ENCODE measurements at regions not wholly inside any gene's neighbourhood (a gene's known extent, or its start where the extent isn't known, plus 50 kb on each side); places are given as distances from the start of the nearest gene placed in this dataset.
"Not testable (repeated sequence)": the region's sequence is repeated elsewhere in the genome, so short reads cannot be mapped to it uniquely, and the experiment has no call there.

DNA sequence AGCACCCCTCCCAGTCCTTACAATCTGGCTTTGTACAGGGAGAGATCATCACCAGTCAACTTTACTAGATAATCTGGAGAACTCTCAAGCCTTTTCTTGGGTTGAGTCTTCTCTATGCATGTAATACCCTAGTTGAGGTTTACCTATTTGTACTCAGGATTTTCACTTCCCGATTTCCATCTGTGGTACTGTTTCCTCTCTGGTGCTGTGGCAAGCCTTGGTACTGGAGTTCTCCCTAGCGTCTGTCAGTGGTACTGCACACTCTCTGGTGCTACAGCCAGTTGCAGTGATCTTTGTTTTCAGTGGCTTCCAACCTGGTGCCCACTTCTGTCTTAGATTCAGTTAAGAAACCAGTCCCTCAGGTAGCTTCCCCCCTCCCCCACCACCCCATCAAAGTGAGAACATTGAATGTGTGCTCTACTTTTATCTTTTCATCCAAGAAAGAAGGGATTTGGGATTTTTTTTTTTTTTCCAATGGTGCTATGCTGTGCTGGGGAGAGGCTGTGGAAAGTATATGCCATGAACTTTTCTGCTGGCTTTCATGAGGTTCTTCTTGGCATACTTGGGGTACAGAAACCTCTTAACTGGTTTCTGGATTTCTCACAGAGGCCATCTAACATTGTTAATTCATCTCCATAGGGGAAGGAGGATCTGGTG lies 69.4 kb upstream of the EVL start:
- DNase-seq (ENCODE audit: low read depth) = peak; percentile 46

DNA sequence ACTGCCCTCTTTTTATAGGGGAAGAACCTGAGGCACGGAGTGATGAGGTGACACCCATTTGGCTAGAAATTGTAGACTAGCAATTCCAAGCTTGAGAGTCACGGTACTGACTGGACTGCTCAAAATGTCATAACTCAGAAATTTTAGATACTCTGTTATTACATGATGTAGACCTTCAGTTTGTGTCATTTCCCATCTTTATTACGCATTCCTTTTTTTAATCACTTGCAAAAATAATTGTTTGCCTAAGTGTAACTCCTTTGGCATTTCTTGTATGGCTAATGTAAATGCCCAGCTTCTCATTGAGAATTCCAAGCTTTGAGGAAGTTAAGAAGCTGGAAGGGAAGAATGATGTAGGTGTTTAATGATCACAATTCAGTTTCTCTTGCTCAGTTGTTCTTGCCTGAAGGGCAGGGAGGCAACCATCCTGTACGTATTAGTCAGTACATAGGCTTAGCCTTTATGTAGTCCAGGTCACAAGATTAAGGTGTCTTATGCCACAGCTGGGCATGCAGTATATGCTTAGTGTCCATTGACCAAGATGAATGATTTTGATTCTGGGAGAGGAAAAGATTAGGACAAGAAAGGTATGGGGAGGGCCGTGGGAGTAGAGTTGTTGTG lies 68.2 kb upstream of the EVL start:
- DNase-seq (ENCODE audit: low read depth) = no peak

DNA sequence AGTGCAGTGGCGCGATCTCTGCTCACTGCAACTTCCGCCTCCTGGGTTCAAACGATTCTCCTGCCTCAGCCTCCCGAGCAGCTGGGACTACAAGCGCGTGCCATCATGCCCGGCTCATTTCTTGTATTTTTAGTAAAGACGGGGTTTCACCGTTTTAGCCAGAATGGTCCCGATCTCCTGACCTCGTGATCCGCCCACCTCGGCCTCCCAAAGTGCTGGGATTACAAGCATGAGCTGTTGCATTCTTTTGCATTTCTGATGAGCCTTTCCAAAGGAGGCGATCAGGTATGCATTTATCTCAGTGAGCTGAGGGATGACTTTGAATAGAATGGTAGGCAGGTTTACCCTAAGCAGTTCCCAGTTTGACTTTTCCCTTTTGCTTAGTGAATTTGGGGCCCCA lies 64.8 kb upstream of the EVL start:
- DNase-seq (ENCODE audit: low read depth) = not testable (repeated sequence)

GRCh38 chr14:100004392-100004791 lies 60.8 kb upstream of the EVL start:
- DNase-seq (ENCODE audit: low read depth) = no peak

- no peak for DNase-seq (ENCODE audit: low read depth)
Observed at GRCh38 chr14:100007254-100007653, 58.0 kb upstream of the EVL start.

- not testable (repeated sequence) for DNase-seq (ENCODE audit: low read depth)
Observed at GRCh38 chr14:100009802-100010201, 55.4 kb upstream of the EVL start.

DNA sequence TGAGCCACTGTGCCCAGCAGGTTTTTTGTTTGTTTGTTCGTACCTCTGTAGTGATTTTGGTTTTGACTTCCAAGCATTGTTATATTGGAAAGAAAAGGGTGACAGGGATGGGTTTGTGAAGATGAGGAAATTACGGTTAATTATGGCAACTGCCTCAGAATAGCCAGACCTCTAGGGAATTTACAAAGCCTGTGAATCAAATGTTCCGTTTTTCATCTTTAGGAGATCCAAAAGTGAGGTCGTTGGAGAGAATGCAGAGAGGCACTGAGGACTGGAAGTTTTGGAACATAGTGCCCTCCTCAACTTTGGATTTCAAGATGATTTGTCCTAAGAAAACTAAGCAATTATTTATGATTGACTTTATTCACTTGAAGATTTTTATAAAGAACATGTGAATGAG lies 54.5 kb upstream of the EVL start:
- no peak for DNase-seq (ENCODE audit: low read depth)

- DNase-seq (ENCODE audit: low read depth) = no peak
Observed at GRCh38 chr14:100011628-100012325, 53.4 kb upstream of the EVL start.

- DNase-seq (ENCODE audit: low read depth) = no peak
Observed at GRCh38 chr14:100012478-100013327, 52.5 kb upstream of the EVL start.

- DNase-seq (ENCODE audit: low read depth) = no peak
Observed at GRCh38 chr14:100015251-100015655, 50.0 kb upstream of the EVL start.

All from T follicular helper cell (primary cell).